ENCODE measurements at regions not wholly inside any gene's neighbourhood (a gene's known extent, or its start where the extent isn't known, plus 50 kb on each side); places are given as distances from the start of the nearest gene placed in this dataset.

- H3K27ac ChIP-seq (ENCODE audit: low read length), result no peak overlapping the region
Measured at GRCh38 chr12:126483145-126484068, 1418.2 kb downstream of the AACS start.

GRCh38 chr12:126487431-126487980, 1422.3 kb downstream of the AACS start:
- H3K27me3 ChIP-seq (ENCODE audit: insufficient read depth, low read length), result no peaks in the 10 kb centered on the region
- no peak overlapping the region for H3K27ac ChIP-seq (ENCODE audit: low read length)
- H3K4me3 ChIP-seq (ENCODE audit: low read length), result no peak overlapping the region
- H3K9me3 ChIP-seq (ENCODE audit: insufficient read depth, low read depth, low read length), result peaks cover 7% of the 10 kb centered on the region; the same call in 1 of the 2 replicates
- no peaks in the 10 kb centered on the region for H3K4me1 ChIP-seq (ENCODE audit: insufficient read depth, low read length)
- no peaks in the 10 kb centered on the region for H3K36me3 ChIP-seq (ENCODE audit: insufficient read depth, low read depth, low read length)
- H3K9ac ChIP-seq (ENCODE audit: low read depth, low read length), result no peak overlapping the region

More at GRCh38 chr12:126483145-126484068, 1418.2 kb downstream of the AACS start:
- Histone ChIP-seq H3K27me3 (ENCODE audit: insufficient read depth, low read length) (no peaks in the 10 kb centered on the region), H3K9ac (ENCODE audit: low read depth, low read length) (no peak overlapping the region), H3K4me1 (ENCODE audit: insufficient read depth, low read length) (peaks cover 9% of the 10 kb centered on the region; the same call in 1 of the 2 replicates), H3K36me3 (ENCODE audit: insufficient read depth, low read depth, low read length) (no peaks in the 10 kb centered on the region), H3K4me3 (ENCODE audit: low read length) (no peak overlapping the region), H3K9me3 (ENCODE audit: insufficient read depth, low read depth, low read length) (no peaks in the 10 kb centered on the region)

GRCh38 chr12:126488806-126489205, 1423.6 kb downstream of the AACS start:
- Histone ChIP-seq H3K27ac (ENCODE audit: low read length) (no peak overlapping the region), H3K4me3 (ENCODE audit: low read length) (no peak overlapping the region), H3K9me3 (ENCODE audit: insufficient read depth, low read depth, low read length) (peaks cover 7% of the 10 kb centered on the region; the same call in 1 of the 2 replicates), H3K9ac (ENCODE audit: low read depth, low read length) (no peak overlapping the region), H3K36me3 (ENCODE audit: insufficient read depth, low read depth, low read length) (no peaks in the 10 kb centered on the region), H3K4me1 (ENCODE audit: insufficient read depth, low read length) (no peaks in the 10 kb centered on the region), H3K27me3 (ENCODE audit: insufficient read depth, low read length) (no peaks in the 10 kb centered on the region)

GRCh38 chr12:126492181-126492580, 1426.9 kb downstream of the AACS start:
- no peaks in the 10 kb centered on the region for H3K4me1 ChIP-seq (ENCODE audit: insufficient read depth, low read length)
- no peaks in the 10 kb centered on the region for H3K36me3 ChIP-seq (ENCODE audit: insufficient read depth, low read depth, low read length)
- peaks cover 7% of the 10 kb centered on the region; the same call in 1 of the 2 replicates for H3K9me3 ChIP-seq (ENCODE audit: insufficient read depth, low read depth, low read length)
- no peak overlapping the region for H3K9ac ChIP-seq (ENCODE audit: low read depth, low read length)
- no peak overlapping the region for H3K4me3 ChIP-seq (ENCODE audit: low read length)
- no peak overlapping the region for H3K27ac ChIP-seq (ENCODE audit: low read length)
- H3K27me3 ChIP-seq (ENCODE audit: insufficient read depth, low read length), result no peaks in the 10 kb centered on the region

GRCh38 chr12:126493366-126494108, 1428.3 kb downstream of the AACS start:
- H3K27ac ChIP-seq (ENCODE audit: low read length), result no peak overlapping the region
- H3K9me3 ChIP-seq (ENCODE audit: insufficient read depth, low read depth, low read length), result peaks cover 7% of the 10 kb centered on the region; the same call in 1 of the 2 replicates
- no peak overlapping the region for H3K4me3 ChIP-seq (ENCODE audit: low read length)
- H3K4me1 ChIP-seq (ENCODE audit: insufficient read depth, low read length), result no peaks in the 10 kb centered on the region
- H3K9ac ChIP-seq (ENCODE audit: low read depth, low read length), result no peak overlapping the region
- no peaks in the 10 kb centered on the region for H3K36me3 ChIP-seq (ENCODE audit: insufficient read depth, low read depth, low read length)
- H3K27me3 ChIP-seq (ENCODE audit: insufficient read depth, low read length), result no peaks in the 10 kb centered on the region

- Histone ChIP-seq H3K4me3 (ENCODE audit: low read length) (no peak overlapping the region), H3K4me1 (ENCODE audit: insufficient read depth, low read length) (no peaks in the 10 kb centered on the region), H3K27me3 (ENCODE audit: insufficient read depth, low read length) (no peaks in the 10 kb centered on the region), H3K27ac (ENCODE audit: low read length) (no peak overlapping the region), H3K36me3 (ENCODE audit: insufficient read depth, low read depth, low read length) (no peaks in the 10 kb centered on the region), H3K9me3 (ENCODE audit: insufficient read depth, low read depth, low read length) (no peaks in the 10 kb centered on the region), H3K9ac (ENCODE audit: low read depth, low read length) (no peak overlapping the region)
Measured at GRCh38 chr12:126496201-126496600, 1431.0 kb downstream of the AACS start.

- H3K4me3 ChIP-seq (ENCODE audit: low read length), result no peak overlapping the region
- no peaks in the 10 kb centered on the region for H3K9me3 ChIP-seq (ENCODE audit: insufficient read depth, low read depth, low read length)
- no peak overlapping the region for H3K9ac ChIP-seq (ENCODE audit: low read depth, low read length)
- H3K36me3 ChIP-seq (ENCODE audit: insufficient read depth, low read depth, low read length), result no peaks in the 10 kb centered on the region
- no peak overlapping the region for H3K27ac ChIP-seq (ENCODE audit: low read length)
- no peaks in the 10 kb centered on the region for H3K4me1 ChIP-seq (ENCODE audit: insufficient read depth, low read length)
- H3K27me3 ChIP-seq (ENCODE audit: insufficient read depth, low read length), result no peaks in the 10 kb centered on the region
Measured at GRCh38 chr12:126506426-126507182, 1441.4 kb downstream of the AACS start.

- H3K9me3 ChIP-seq (ENCODE audit: insufficient read depth, low read depth, low read length), result no peaks in the 10 kb centered on the region
- H3K9ac ChIP-seq (ENCODE audit: low read depth, low read length), result no peak overlapping the region
- no peaks in the 10 kb centered on the region for H3K27me3 ChIP-seq (ENCODE audit: insufficient read depth, low read length)
- H3K4me1 ChIP-seq (ENCODE audit: insufficient read depth, low read length), result no peaks in the 10 kb centered on the region
- H3K4me3 ChIP-seq (ENCODE audit: low read length), result no peak overlapping the region
- no peaks in the 10 kb centered on the region for H3K36me3 ChIP-seq (ENCODE audit: insufficient read depth, low read depth, low read length)
- H3K27ac ChIP-seq (ENCODE audit: low read length), result no peak overlapping the region
Measured at GRCh38 chr12:126507231-126507630, 1442.0 kb downstream of the AACS start.

GRCh38 chr12:126509572-126509971, 1444.3 kb downstream of the AACS start:
- Histone ChIP-seq H3K4me3 (ENCODE audit: low read length) (no peak overlapping the region), H3K27ac (ENCODE audit: low read length) (no peak overlapping the region), H3K36me3 (ENCODE audit: insufficient read depth, low read depth, low read length) (no peaks in the 10 kb centered on the region), H3K27me3 (ENCODE audit: insufficient read depth, low read length) (no peaks in the 10 kb centered on the region), H3K9me3 (ENCODE audit: insufficient read depth, low read depth, low read length) (no peaks in the 10 kb centered on the region), H3K9ac (ENCODE audit: low read depth, low read length) (no peak overlapping the region), H3K4me1 (ENCODE audit: insufficient read depth, low read length) (no peaks in the 10 kb centered on the region; the same call in 1 of the 2 replicates)

GRCh38 chr12:126510630-126511029, 1445.4 kb downstream of the AACS start:
- Histone ChIP-seq H3K27me3 (ENCODE audit: insufficient read depth, low read length) (no peaks in the 10 kb centered on the region), H3K4me1 (ENCODE audit: insufficient read depth, low read length) (no peaks in the 10 kb centered on the region; the same call in 1 of the 2 replicates), H3K36me3 (ENCODE audit: insufficient read depth, low read depth, low read length) (no peaks in the 10 kb centered on the region), H3K4me3 (ENCODE audit: low read length) (no peak overlapping the region), H3K27ac (ENCODE audit: low read length) (no peak overlapping the region), H3K9me3 (ENCODE audit: insufficient read depth, low read depth, low read length) (no peaks in the 10 kb centered on the region), H3K9ac (ENCODE audit: low read depth, low read length) (no peak overlapping the region)

All from iPS-20b (cell line).